ENCODE measurements at regions not wholly inside any gene's neighbourhood (a gene's known extent, or its start where the extent isn't known, plus 50 kb on each side); places are given as distances from the start of the nearest gene placed in this dataset.

- Mint-ChIP-seq H3K4me1 (peaks cover 15 to 38% (median 20%) of the 10 kb centered on the region in 4 donors), H3K9me3 (peaks cover 0 to 6% (median 2%) of the 10 kb centered on the region in 7 donors)
These were observed 147.8 kb downstream of the TNFSF18 start for GRCh38 chr1:172902861-172903381.

DNA sequence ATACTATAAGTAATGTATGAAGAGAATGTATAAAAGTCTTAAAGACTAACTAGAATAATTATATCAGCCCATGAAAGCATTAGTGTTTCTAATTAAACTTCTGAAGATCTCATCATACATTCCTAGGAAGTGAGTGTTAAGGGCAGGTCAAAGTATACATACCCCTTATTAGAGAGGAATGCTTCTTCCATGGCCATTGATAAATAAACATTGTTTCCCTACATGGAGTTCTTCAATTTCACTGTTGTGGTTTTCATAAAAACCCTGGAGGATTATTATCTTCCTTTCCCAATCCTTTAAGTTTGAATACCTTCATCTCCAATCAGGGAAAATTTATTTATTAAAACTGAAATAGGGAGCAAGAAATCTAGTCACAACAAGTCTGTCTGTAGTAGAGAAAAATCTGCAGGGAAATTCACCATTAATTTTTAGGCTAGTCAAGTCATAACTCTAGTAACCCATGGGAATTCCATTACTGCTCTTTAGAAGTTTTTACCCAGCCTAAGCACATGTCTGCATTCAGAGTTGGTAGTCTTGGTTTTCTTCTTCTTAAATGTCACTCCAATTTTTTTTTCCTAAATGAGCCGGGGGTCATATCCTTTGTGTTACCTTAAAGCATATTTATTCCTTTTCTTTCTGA, 147.0 kb downstream of the TNFSF18 start:
- peaks cover 4% of the 10 kb centered on the region for H3K27me3 ChIP-seq (ENCODE audit: control insufficient read depth, insufficient read depth, low read length)
- no peaks in the 10 kb centered on the region for H3K36me3 ChIP-seq (ENCODE audit: control insufficient read depth, insufficient read depth, low read length)
- Mint-ChIP-seq H3K27ac (no peak overlapping the region), H3K4me1 (peaks cover 15 to 38% (median 21%) of the 10 kb centered on the region in 4 donors), H3K36me3 (no peaks in the 10 kb centered on the region), H3K9me3 (peaks cover 0 to 8% (median 1%) of the 10 kb centered on the region in 7 donors), H3K4me3 (no peak overlapping the region), H3K27me3 (peaks cover 40% of the 10 kb centered on the region)
- no peaks in the 10 kb centered on the region for H3K4me1 ChIP-seq (ENCODE audit: control insufficient read depth, insufficient read depth, low read length, poor library complexity, severe bottlenecking)
- no peaks in the 10 kb centered on the region for H3K9me3 ChIP-seq (ENCODE audit: control insufficient read depth in 2 of 2, low read length in 2 of 2)
- DNase-seq (no peak), ATAC-seq (ENCODE audit: low read depth in 2 of 2) (no peak)
- no peak overlapping the region for H3K27ac ChIP-seq (ENCODE audit: insufficient read depth, low read length, poor library complexity, severe bottlenecking)
- no peak overlapping the region for H3K4me3 ChIP-seq (ENCODE audit: low read depth, low read length)

More at GRCh38 chr1:172902861-172903381, 147.8 kb downstream of the TNFSF18 start:
- Mint-ChIP-seq H3K27me3 (peaks cover 42% of the 10 kb centered on the region), H3K4me3 (no peak overlapping the region), H3K36me3 (no peaks in the 10 kb centered on the region), H3K27ac (no peak overlapping the region)
- H3K27ac ChIP-seq (ENCODE audit: insufficient read depth, low read length, poor library complexity, severe bottlenecking), result no peak overlapping the region
- peaks cover 4% of the 10 kb centered on the region for H3K27me3 ChIP-seq (ENCODE audit: control insufficient read depth, insufficient read depth, low read length)
- no peak for ATAC-seq (ENCODE audit: low read depth in 2 of 2)
- H3K9me3 ChIP-seq (ENCODE audit: control insufficient read depth in 2 of 2, low read length in 2 of 2), result no peaks in the 10 kb centered on the region
- H3K4me1 ChIP-seq (ENCODE audit: control insufficient read depth, insufficient read depth, low read length, poor library complexity, severe bottlenecking), result no peaks in the 10 kb centered on the region
- DNase-seq, result no peak
- no peaks in the 10 kb centered on the region for H3K36me3 ChIP-seq (ENCODE audit: control insufficient read depth, insufficient read depth, low read length)
- no peak overlapping the region for H3K4me3 ChIP-seq (ENCODE audit: low read depth, low read length)

- Mint-ChIP-seq H3K9me3 (peaks cover 0 to 8% (median 1%) of the 10 kb centered on the region in 7 donors), H3K4me3 (no peak overlapping the region), H3K4me1 (peaks cover 15 to 32% (median 19%) of the 10 kb centered on the region in 4 donors), H3K27ac (peak overlapping the region in 1 of 3 donors; percentile 82), H3K36me3 (no peaks in the 10 kb centered on the region), H3K27me3 (peaks cover 26% of the 10 kb centered on the region)
- Histone ChIP-seq H3K27ac (ENCODE audit: insufficient read depth, low read length, poor library complexity, severe bottlenecking) (no peak overlapping the region), H3K27me3 (ENCODE audit: control insufficient read depth, insufficient read depth, low read length) (peaks cover 4% of the 10 kb centered on the region), H3K4me1 (ENCODE audit: control insufficient read depth, insufficient read depth, low read length, poor library complexity, severe bottlenecking) (no peaks in the 10 kb centered on the region), H3K36me3 (ENCODE audit: control insufficient read depth, insufficient read depth, low read length) (no peaks in the 10 kb centered on the region), H3K9me3 (ENCODE audit: control insufficient read depth in 2 of 2, low read length in 2 of 2) (no peaks in the 10 kb centered on the region), H3K4me3 (ENCODE audit: low read depth, low read length) (no peak overlapping the region)
- ATAC-seq (ENCODE audit: low read depth in 2 of 2) (no peak), DNase-seq (no peak)
These were observed 145.3 kb downstream of the TNFSF18 start for GRCh38 chr1:172905452-172905851.

DNA sequence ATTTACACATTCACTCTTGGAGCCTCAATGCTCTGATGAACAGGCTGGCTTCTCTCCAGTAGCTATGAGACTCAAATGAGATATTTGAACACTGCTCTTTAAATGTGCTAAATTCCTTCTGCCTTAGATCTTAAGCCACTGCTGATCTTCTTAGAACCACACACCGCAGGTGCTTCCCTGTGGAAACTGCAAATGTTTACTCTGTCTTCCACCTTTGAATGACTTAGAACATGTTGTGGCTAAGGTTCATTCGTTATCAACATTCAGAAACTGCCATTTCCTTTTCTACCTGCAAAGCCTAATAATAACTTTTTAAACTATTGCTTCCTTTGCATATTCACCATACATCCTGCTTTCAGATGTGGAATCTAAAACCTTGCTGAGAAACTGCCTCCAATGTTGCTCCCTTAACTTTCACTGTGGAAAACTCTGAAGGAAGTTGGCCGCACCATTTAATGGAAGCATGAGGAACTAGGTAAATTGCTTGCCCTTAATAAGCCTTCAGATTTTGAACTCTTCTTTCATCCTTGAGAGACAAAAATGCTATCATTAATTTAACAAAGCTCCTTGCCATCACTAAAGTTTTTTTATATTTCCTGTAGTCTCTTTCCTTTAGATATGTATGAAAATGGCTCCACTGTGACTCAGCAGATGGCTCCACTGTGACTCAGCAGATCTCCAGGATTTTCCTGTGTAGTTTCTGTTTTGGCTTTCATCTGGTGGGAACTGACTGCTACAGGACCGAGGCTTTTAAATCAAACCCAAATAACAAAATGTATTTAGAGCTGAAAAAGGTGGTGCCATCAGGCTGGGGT, 143.8 kb downstream of the TNFSF18 start:
- H3K36me3 ChIP-seq (ENCODE audit: control insufficient read depth, insufficient read depth, low read length), result no peaks in the 10 kb centered on the region
- Mint-ChIP-seq H3K9me3 (peaks cover 0 to 8% (median 0%) of the 10 kb centered on the region in 7 donors), H3K4me1 (peaks cover 8 to 23% (median 15%) of the 10 kb centered on the region in 4 donors), H3K27me3 (peaks cover 20% of the 10 kb centered on the region), H3K4me3 (peak overlapping the region in 2 of 4 donors; percentile 46 to 50), H3K36me3 (no peaks in the 10 kb centered on the region), H3K27ac (peak overlapping the region; percentile 6 to 64 (median 49))
- no peaks in the 10 kb centered on the region for H3K9me3 ChIP-seq (ENCODE audit: control insufficient read depth in 2 of 2, low read length in 2 of 2)
- ATAC-seq (ENCODE audit: low read depth in 2 of 2), result peak in 1 of 2 donors; percentile 28
- H3K27ac ChIP-seq (ENCODE audit: insufficient read depth, low read length, poor library complexity, severe bottlenecking), result no peak overlapping the region
- DNase-seq, result peak in 2 of 3 donors; percentile 25 to 39
- H3K4me3 ChIP-seq (ENCODE audit: low read depth, low read length), result peak overlapping the region; percentile 16
- H3K4me1 ChIP-seq (ENCODE audit: control insufficient read depth, insufficient read depth, low read length, poor library complexity, severe bottlenecking), result no peaks in the 10 kb centered on the region
- no peaks in the 10 kb centered on the region for H3K27me3 ChIP-seq (ENCODE audit: control insufficient read depth, insufficient read depth, low read length)

DNA sequence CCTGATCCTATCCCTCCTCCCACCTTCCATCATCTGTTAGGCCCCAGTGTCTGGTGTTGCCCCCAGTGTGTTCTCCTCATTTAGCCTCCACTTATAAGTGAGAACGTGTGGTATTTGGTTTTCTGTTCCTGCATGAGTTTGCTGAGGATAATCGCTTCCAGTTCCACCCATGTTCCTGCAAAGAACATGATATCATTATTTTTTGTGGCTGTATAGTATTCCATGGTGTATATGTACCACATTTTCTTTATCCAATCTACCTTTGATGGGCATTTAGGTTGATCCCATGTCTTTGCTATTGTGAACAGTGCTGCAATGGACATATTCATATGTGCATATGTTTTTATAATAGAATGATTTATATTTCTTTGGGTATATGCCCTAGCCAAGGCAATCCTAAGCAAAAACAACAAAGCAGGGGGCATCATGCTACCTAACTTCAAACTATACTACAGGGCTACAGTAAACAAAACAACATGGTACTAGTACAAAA, 142.9 kb downstream of the TNFSF18 start:
- DNase-seq, result no peak
- H3K4me3 Mint-ChIP-seq, result no peak overlapping the region
- peaks cover 8 to 23% (median 15%) of the 10 kb centered on the region in 4 donors for H3K4me1 Mint-ChIP-seq
- no peak overlapping the region for H3K4me3 ChIP-seq (ENCODE audit: low read depth, low read length)
- no peaks in the 10 kb centered on the region for H3K4me1 ChIP-seq (ENCODE audit: control insufficient read depth, insufficient read depth, low read length, poor library complexity, severe bottlenecking)
- no peaks in the 10 kb centered on the region for H3K27me3 ChIP-seq (ENCODE audit: control insufficient read depth, insufficient read depth, low read length)
- H3K9me3 ChIP-seq (ENCODE audit: control insufficient read depth in 2 of 2, low read length in 2 of 2), result peaks cover 1 to 5% of the 10 kb centered on the region in 2 experiments
- peaks cover 0 to 8% (median 2%) of the 10 kb centered on the region in 7 donors for H3K9me3 Mint-ChIP-seq
- no peak for ATAC-seq (ENCODE audit: low read depth in 2 of 2)
- H3K27ac ChIP-seq (ENCODE audit: insufficient read depth, low read length, poor library complexity, severe bottlenecking), result no peak overlapping the region
- H3K36me3 Mint-ChIP-seq, result no peaks in the 10 kb centered on the region
- H3K27me3 Mint-ChIP-seq, result peaks cover 22% of the 10 kb centered on the region
- H3K36me3 ChIP-seq (ENCODE audit: control insufficient read depth, insufficient read depth, low read length), result no peaks in the 10 kb centered on the region
- no peak overlapping the region for H3K27ac Mint-ChIP-seq

DNA sequence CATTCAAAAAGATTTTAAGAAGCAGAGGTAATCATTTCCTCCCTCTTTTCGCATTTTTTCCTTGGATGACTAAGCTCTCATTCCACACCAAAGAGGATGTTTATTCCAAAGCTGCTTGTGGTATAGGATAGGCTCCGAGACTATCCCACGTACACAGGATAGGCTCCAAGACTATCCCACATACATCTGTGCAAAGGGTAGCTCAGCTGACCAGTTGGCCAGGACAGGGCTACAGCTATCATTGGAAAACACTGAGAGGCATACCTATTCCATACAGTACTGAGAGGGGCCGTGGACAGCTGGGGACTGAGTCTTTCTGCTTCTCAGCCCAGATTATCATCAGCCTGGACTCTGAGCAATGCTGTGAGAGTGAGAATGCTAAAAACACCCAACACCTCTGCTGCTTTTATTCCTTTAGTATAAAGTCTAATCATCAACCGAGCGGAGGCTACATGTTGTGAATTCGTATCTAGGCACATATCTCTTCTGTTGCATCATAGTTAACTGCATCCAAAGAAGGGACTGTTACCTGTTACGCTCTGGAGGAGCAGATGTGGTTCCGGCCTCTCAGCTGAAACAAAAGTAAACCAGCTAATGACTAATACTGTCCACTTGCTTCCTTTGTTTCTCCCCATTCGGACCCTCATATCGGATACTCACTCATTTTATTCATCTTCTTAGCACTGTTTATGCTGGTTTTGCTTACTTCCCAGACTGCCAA, 141.0 kb downstream of the TNFSF18 start:
- Mint-ChIP-seq H3K27me3 (peaks cover 25% of the 10 kb centered on the region), H3K27ac (no peak overlapping the region), H3K4me1 (peaks cover 8 to 23% (median 15%) of the 10 kb centered on the region in 4 donors), H3K4me3 (no peak overlapping the region), H3K9me3 (peaks cover 0 to 13% (median 6%) of the 10 kb centered on the region in 7 donors), H3K36me3 (peaks cover 4% of the 10 kb centered on the region)
- Histone ChIP-seq H3K36me3 (ENCODE audit: control insufficient read depth, insufficient read depth, low read length) (no peaks in the 10 kb centered on the region), H3K4me3 (ENCODE audit: low read depth, low read length) (no peak overlapping the region), H3K9me3 (ENCODE audit: control insufficient read depth in 2 of 2, low read length in 2 of 2) (peaks cover 6 to 9% of the 10 kb centered on the region in 2 experiments), H3K4me1 (ENCODE audit: control insufficient read depth, insufficient read depth, low read length, poor library complexity, severe bottlenecking) (no peaks in the 10 kb centered on the region), H3K27ac (ENCODE audit: insufficient read depth, low read length, poor library complexity, severe bottlenecking) (no peak overlapping the region), H3K27me3 (ENCODE audit: control insufficient read depth, insufficient read depth, low read length) (no peaks in the 10 kb centered on the region)
- DNase-seq (no peak), ATAC-seq (ENCODE audit: low read depth in 2 of 2) (no peak)

DNA sequence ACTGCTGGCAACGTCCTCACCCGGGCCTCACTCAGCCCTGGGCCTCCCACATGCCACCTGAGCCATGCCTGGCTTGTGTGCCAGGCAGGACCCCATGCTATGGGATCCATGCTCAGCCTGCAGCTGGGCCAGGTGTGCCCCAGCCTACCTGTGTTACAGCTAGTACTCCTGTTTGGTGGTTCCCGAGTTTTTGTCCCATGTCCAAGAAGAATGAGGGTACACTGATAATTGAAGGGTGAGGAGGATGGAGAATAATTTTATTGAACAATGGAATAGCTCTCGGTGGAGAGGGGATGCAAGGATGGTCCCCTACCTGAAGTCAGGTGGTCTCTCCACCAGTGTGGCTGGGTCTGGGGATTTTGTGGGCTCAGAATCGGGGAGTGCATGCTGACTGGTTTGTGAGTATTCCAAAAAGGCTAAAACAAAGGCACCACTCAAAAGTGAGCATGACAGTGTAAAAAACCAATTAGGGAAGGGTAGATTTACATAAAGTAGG, 137.9 kb downstream of the TNFSF18 start:
- Mint-ChIP-seq H3K27me3 (peaks cover 17% of the 10 kb centered on the region), H3K9me3 (peaks cover 4 to 12% (median 8%) of the 10 kb centered on the region in 7 donors), H3K27ac (no peak overlapping the region), H3K4me3 (no peak overlapping the region), H3K4me1 (peaks cover 0 to 3% (median 0%) of the 10 kb centered on the region in 4 donors), H3K36me3 (peaks cover 4% of the 10 kb centered on the region)
- H3K27me3 ChIP-seq (ENCODE audit: control insufficient read depth, insufficient read depth, low read length), result no peaks in the 10 kb centered on the region
- no peaks in the 10 kb centered on the region for H3K36me3 ChIP-seq (ENCODE audit: control insufficient read depth, insufficient read depth, low read length)
- DNase-seq (no peak), ATAC-seq (ENCODE audit: low read depth in 2 of 2) (no peak)
- peaks cover 6 to 9% of the 10 kb centered on the region in 2 experiments for H3K9me3 ChIP-seq (ENCODE audit: control insufficient read depth in 2 of 2, low read length in 2 of 2)
- H3K27ac ChIP-seq (ENCODE audit: insufficient read depth, low read length, poor library complexity, severe bottlenecking), result no peak overlapping the region
- no peaks in the 10 kb centered on the region for H3K4me1 ChIP-seq (ENCODE audit: control insufficient read depth, insufficient read depth, low read length, poor library complexity, severe bottlenecking)
- H3K4me3 ChIP-seq (ENCODE audit: low read depth, low read length), result no peak overlapping the region
